Keratinocyte (primary cell): ENCODE measurements at regions not wholly inside any gene's neighbourhood (a gene's known extent, or its start where the extent isn't known, plus 50 kb on each side); places are given as distances from the start of the nearest gene placed in this dataset.

ENCODE experiments used
- DNase-seq: peaks from one replicate; pipeline ENCODE4 v3.0.0-alpha.2; 2011; ENCODE audit warnings: low read depth, missing footprints, low spot score
- FAIRE-seq: peaks from 2 replicates; lab custom pipeline; 2011; peaks lifted over from hg19 to GRCh38; lab: Jason Lieb, UNC
- H2AFZ ChIP-seq: 2 replicates; pipeline ENCODE4 v1.6.0; 2012; ENCODE audit warnings: low read length, control low read depth, inconsistent platforms; ENCODE audit not compliant: control insufficient read depth
- H3K27ac ChIP-seq: 2 replicates; pipeline ENCODE4 v1.5.1; 2011; ENCODE audit warnings: low read length; ENCODE audit not compliant: control insufficient read depth, insufficient read depth
- H3K27me3 ChIP-seq: 3 replicates; pipeline ENCODE4 v1.6.0; 2011; ENCODE audit warnings: low read length; ENCODE audit not compliant: control insufficient read depth, insufficient read depth; ENCODE audit errors: extremely low read depth
- H3K36me3 ChIP-seq, 2 experiments: 2 replicates in 1 of 2; 3 replicates in 1 of 2; pipeline ENCODE4 v1.5.1; 2011; ENCODE audit warnings: low read length in 2 of 2, mild to moderate bottlenecking in 1 of 2; ENCODE audit not compliant: control insufficient read depth in 2 of 2, insufficient read depth in 2 of 2; ENCODE audit errors: extremely low read depth in 1 of 2
- H3K4me1 ChIP-seq: 3 replicates; pipeline ENCODE4 v1.5.1; 2011; ENCODE audit warnings: low read length; ENCODE audit not compliant: control insufficient read depth, insufficient read depth; ENCODE audit errors: extremely low read depth
- H3K4me2 ChIP-seq: 3 replicates; pipeline ENCODE4 v1.6.0; 2011; ENCODE audit warnings: low read depth, low read length; ENCODE audit not compliant: control insufficient read depth, insufficient read depth; ENCODE audit errors: extremely low read depth
- H3K4me3 ChIP-seq, 3 experiments: fragments of 200-600 bp in 1 of 3; sonication (generic) in 1 of 3; 2 replicates in 2 of 3; 3 replicates in 1 of 3; pipeline ENCODE4 v1.5.1; 2011 to 2016; ENCODE audit warnings: low read length in 3 of 3, mild to moderate bottlenecking in 3 of 3, control low read depth in 2 of 3, inconsistent platforms in 1 of 3, low read depth in 1 of 3, mixed read lengths in 1 of 3, mixed run types in 1 of 3, moderate library complexity in 1 of 3; ENCODE audit not compliant: control insufficient read depth in 2 of 3, insufficient read depth in 2 of 3; ENCODE audit errors: extremely low read depth in 1 of 3
- H3K79me2 ChIP-seq: 2 replicates; pipeline ENCODE4 v1.6.0; 2012; ENCODE audit warnings: low read length; ENCODE audit not compliant: control insufficient read depth, insufficient read depth
- H3K9ac ChIP-seq: 3 replicates; pipeline ENCODE4 v1.6.0; 2011; ENCODE audit warnings: low read length; ENCODE audit not compliant: control insufficient read depth, insufficient read depth; ENCODE audit errors: extremely low read depth
- H3K9me1 ChIP-seq: 3 replicates; pipeline ENCODE4 v1.6.0; 2011; ENCODE audit warnings: low read length; ENCODE audit not compliant: control insufficient read depth, insufficient read depth; ENCODE audit errors: extremely low read depth
- H3K9me3 ChIP-seq: 2 replicates; pipeline ENCODE4 v1.5.1; 2012; ENCODE audit warnings: low read depth, low read length; ENCODE audit not compliant: control insufficient read depth
- H4K20me1 ChIP-seq: 3 replicates; pipeline ENCODE4 v1.6.0; 2011; ENCODE audit warnings: low read length; ENCODE audit not compliant: control insufficient read depth, insufficient read depth; ENCODE audit errors: extremely low read depth
- EZH2 ChIP-seq: IDR thresholded peaks from one replicate; pipeline ENCODE4 v1.6.1; 2012; ENCODE audit warnings: inconsistent platforms, mild to moderate bottlenecking, low read length, moderate library complexity
- dilution Hi-C: fragments of 300-500 bp; cut with MboI; formaldehyde crosslinking; loops from one replicate; pipeline ENCODE4 v1.7.0; 2020; ENCODE audit warnings: low sequenced_read_pairs; ENCODE audit not compliant: extremely low pct_ligation_motif_present
- TF ChIP-seq, protein P1 (sequence below), 3 experiments: IDR thresholded peaks in 1 of 3; conservative IDR thresholded peaks in 1 of 3; optimal IDR thresholded peaks in 1 of 3; 2 replicates in 2 of 3; 3 replicates in 1 of 3; pipeline versions ENCODE3 to v1.5.1; 2011; ENCODE audit warnings: low read length in 3 of 3, mild to moderate bottlenecking in 3 of 3, moderate library complexity in 2 of 3, control low read depth in 1 of 3, inconsistent platforms in 1 of 3; ENCODE audit not compliant: insufficient read depth in 2 of 3; ENCODE audit errors: extremely low read depth in 1 of 3

DNA sequence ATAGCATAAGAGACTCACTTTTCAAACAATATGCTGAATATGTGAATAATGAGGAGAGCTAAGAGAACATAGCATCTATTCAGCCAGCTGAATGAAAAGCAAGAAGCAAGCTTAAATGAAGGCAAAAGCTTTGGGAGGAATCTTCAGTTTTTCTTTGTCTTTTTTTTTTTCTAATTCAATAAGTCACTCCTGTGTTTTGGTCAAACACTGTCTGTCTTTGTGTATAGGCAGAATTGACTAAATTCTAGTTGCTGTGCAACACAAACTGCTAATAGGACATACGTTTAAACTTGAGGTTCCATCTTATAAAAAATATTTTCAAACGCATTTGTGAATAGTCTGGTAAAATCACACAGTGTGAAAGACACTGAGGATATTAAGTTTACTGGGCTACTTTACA is 156.9 kb upstream of the KCNN2 start:
- Histone ChIP-seq H3K27ac (no peak overlapping the region), H3K79me2 (no peaks in the 10 kb centered on the region), H3K36me3 (no peaks in the 10 kb centered on the region), H3K9me1 (no peaks in the 10 kb centered on the region), H3K4me1 (no peaks in the 10 kb centered on the region), H3K27me3 (no peaks in the 10 kb centered on the region), H2AFZ (no peak overlapping the region), H4K20me1 (no peaks in the 10 kb centered on the region), H3K4me2 (no peak overlapping the region), H3K9me3 (no peaks in the 10 kb centered on the region), H3K9ac (no peak overlapping the region), H3K4me3 (no peak overlapping the region)
- DNase-seq (no peak), FAIRE-seq (no peak)
- TF ChIP-seq, protein P1, sequence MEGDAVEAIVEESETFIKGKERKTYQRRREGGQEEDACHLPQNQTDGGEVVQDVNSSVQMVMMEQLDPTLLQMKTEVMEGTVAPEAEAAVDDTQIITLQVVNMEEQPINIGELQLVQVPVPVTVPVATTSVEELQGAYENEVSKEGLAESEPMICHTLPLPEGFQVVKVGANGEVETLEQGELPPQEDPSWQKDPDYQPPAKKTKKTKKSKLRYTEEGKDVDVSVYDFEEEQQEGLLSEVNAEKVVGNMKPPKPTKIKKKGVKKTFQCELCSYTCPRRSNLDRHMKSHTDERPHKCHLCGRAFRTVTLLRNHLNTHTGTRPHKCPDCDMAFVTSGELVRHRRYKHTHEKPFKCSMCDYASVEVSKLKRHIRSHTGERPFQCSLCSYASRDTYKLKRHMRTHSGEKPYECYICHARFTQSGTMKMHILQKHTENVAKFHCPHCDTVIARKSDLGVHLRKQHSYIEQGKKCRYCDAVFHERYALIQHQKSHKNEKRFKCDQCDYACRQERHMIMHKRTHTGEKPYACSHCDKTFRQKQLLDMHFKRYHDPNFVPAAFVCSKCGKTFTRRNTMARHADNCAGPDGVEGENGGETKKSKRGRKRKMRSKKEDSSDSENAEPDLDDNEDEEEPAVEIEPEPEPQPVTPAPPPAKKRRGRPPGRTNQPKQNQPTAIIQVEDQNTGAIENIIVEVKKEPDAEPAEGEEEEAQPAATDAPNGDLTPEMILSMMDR (optimal IDR thresholded peaks at IDR 0.05 in 1 of 3, IDR thresholded peaks at IDR 0.05 in 1 of 3, conservative IDR thresholded peaks at IDR 0.05 in 1 of 3; ENCODE audit: extremely low read depth in 1 of 3, insufficient read depth in 2 of 3, low read length in 3 of 3) = no peak
- TF ChIP-seq EZH2 = no peak
- dilution Hi-C loops = no loop called here

DNA sequence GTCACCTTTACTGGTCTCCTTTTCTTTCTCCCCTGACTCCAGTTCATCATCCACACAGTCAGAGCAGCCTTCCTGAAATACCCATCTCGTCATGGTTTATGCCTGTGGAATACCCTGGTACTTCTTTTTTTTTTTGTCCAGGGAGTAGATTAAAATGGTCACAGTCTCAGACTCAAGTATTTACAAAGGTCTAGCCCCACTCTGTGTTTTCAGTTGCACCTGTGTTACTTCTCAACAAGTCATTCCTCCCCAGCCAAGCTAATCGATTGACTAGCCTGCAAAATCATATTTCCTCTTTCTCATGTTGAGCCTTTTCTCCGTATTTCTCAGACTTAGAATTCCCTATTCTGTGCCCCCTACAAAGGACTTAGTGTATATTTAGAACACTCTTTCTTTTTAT is 155.2 kb upstream of the KCNN2 start:
- no peaks in the 10 kb centered on the region for H3K27me3 ChIP-seq
- no peaks in the 10 kb centered on the region for H4K20me1 ChIP-seq
- no peaks in the 10 kb centered on the region for H3K9me1 ChIP-seq
- no peak overlapping the region for H3K4me3 ChIP-seq
- H2AFZ ChIP-seq = no peak overlapping the region
- DNase-seq (no peak), FAIRE-seq (no peak)
- no peak for TF ChIP-seq EZH2
- TF ChIP-seq, protein P1 (optimal IDR thresholded peaks at IDR 0.05 in 1 of 3, IDR thresholded peaks at IDR 0.05 in 1 of 3, conservative IDR thresholded peaks at IDR 0.05 in 1 of 3; ENCODE audit: extremely low read depth in 1 of 3, insufficient read depth in 2 of 3, low read length in 3 of 3) = no peak
- H3K79me2 ChIP-seq = no peaks in the 10 kb centered on the region
- no peaks in the 10 kb centered on the region for H3K36me3 ChIP-seq
- H3K9ac ChIP-seq = no peak overlapping the region
- H3K9me3 ChIP-seq = no peaks in the 10 kb centered on the region
- H3K4me1 ChIP-seq = no peaks in the 10 kb centered on the region
- no peak overlapping the region for H3K27ac ChIP-seq
- H3K4me2 ChIP-seq = no peak overlapping the region
- dilution Hi-C loops = no loop called here
